ENCODE measurements at regions not wholly inside any gene's neighbourhood (a gene's known extent, or its start where the extent isn't known, plus 50 kb on each side); places are given as distances from the start of the nearest gene placed in this dataset.

GRCh38 chr6:95681736-95682135 lies 104.4 kb downstream of the MANEA start:
- ATAC-seq (no peak), DNase-seq (no peak)
- Histone ChIP-seq H3K27me3 (no peaks in the 10 kb centered on the region), H3K4me3 (no peak overlapping the region), H3K4me1 (peaks cover 0 to 13% (median 0%) of the 10 kb centered on the region in 9 donors), H3K27ac (no peak overlapping the region), H3K9me3 (no peaks in the 10 kb centered on the region), H3K36me3 (no peaks in the 10 kb centered on the region)
- 79 to 88% methylated on average over 2 of the region's 2 CpGs for WGBS, 2 donors
- TF ChIP-seq, protein P1, sequence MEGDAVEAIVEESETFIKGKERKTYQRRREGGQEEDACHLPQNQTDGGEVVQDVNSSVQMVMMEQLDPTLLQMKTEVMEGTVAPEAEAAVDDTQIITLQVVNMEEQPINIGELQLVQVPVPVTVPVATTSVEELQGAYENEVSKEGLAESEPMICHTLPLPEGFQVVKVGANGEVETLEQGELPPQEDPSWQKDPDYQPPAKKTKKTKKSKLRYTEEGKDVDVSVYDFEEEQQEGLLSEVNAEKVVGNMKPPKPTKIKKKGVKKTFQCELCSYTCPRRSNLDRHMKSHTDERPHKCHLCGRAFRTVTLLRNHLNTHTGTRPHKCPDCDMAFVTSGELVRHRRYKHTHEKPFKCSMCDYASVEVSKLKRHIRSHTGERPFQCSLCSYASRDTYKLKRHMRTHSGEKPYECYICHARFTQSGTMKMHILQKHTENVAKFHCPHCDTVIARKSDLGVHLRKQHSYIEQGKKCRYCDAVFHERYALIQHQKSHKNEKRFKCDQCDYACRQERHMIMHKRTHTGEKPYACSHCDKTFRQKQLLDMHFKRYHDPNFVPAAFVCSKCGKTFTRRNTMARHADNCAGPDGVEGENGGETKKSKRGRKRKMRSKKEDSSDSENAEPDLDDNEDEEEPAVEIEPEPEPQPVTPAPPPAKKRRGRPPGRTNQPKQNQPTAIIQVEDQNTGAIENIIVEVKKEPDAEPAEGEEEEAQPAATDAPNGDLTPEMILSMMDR (IDR thresholded peaks at IDR 0.05), result no peak
- intact Hi-C loops (cut with DNase I), result no loop called here

DNA sequence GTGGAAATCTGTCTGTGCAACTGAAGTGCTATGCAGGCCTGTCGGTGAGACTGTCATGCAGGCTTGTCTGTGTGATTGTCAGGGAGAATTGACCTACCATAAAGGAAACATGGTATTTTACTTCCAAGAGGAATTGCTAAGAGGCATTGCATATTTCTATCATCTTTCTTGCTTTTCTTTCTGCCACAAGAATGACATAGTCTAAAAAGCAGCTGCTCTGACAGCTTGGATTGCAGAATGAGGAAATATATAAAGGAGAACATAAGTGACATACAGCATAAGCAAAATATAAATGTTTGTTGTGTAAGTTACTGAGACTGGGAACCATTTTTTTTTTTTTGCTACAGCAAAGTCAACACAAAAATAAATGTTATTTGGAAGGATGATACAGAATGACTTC lies 105.1 kb downstream of the MANEA start:
- intact Hi-C loops (cut with DNase I), result no loop called here
- H3K4me3 ChIP-seq, result no peak overlapping the region
- TF ChIP-seq, protein P1 (IDR thresholded peaks at IDR 0.05), result no peak
- 32 to 40% methylated on average over 1 of the region's 1 CpG for WGBS, 2 donors
- no peak overlapping the region for H3K27ac ChIP-seq
- no peak for DNase-seq
- no peak for ATAC-seq
- no peaks in the 10 kb centered on the region for H3K36me3 ChIP-seq
- H3K27me3 ChIP-seq, result no peaks in the 10 kb centered on the region
- H3K9me3 ChIP-seq, result no peaks in the 10 kb centered on the region
- peaks cover 0 to 13% (median 0%) of the 10 kb centered on the region in 9 donors for H3K4me1 ChIP-seq

DNA sequence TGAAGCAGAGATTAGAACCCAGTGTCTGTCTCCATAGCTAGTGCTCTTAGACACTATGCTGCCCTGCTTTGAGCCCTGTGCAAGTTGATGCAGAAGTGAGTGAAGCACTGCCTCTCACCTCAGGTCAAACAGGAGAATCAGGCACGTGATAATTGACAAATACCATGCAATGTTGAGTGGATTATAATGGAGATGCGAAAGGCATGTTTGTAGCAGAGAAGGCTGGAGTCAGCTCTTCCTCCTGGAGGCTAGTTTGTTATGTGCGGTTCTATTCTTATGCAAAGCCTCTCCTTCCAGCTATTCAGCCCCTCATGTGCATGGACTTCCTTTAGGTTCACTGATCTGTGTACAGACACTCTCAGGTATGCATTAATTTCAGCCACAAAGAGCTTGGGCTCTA lies 108.5 kb downstream of the MANEA start:
- H3K4me3 ChIP-seq, result no peak overlapping the region
- peaks cover 0 to 13% (median 0%) of the 10 kb centered on the region in 9 donors for H3K4me1 ChIP-seq
- H3K36me3 ChIP-seq, result no peaks in the 10 kb centered on the region
- WGBS, 2 donors, result 44 to 52% methylated on average over 3 of the region's 3 CpGs
- TF ChIP-seq, protein P1 (IDR thresholded peaks at IDR 0.05), result no peak
- H3K27ac ChIP-seq, result no peak overlapping the region
- no peak for DNase-seq
- H3K27me3 ChIP-seq, result no peaks in the 10 kb centered on the region
- peaks cover 0 to 14% (median 0%) of the 10 kb centered on the region in 11 donors for H3K9me3 ChIP-seq
- ATAC-seq, result no peak
- intact Hi-C loops (cut with DNase I), result no loop called here

- Histone ChIP-seq H3K27ac (no peak overlapping the region), H3K9me3 (peaks cover 0 to 14% (median 0%) of the 10 kb centered on the region in 11 donors), H3K4me3 (no peak overlapping the region), H3K36me3 (no peaks in the 10 kb centered on the region), H3K4me1 (peaks cover 0 to 13% (median 0%) of the 10 kb centered on the region in 9 donors), H3K27me3 (no peaks in the 10 kb centered on the region)
- 57 to 59% methylated on average over 3 of the region's 3 CpGs for WGBS, 2 donors
- no peak for DNase-seq
- ATAC-seq, result no peak
- intact Hi-C loops (cut with DNase I), result no loop called here
- TF ChIP-seq, protein P1 (IDR thresholded peaks at IDR 0.05), result no peak
Observed at GRCh38 chr6:95686272-95686671, 108.9 kb downstream of the MANEA start.

Data from heart right ventricle (tissue), 16 donors.